Neural progenitor cell (in vitro differentiated cells): ENCODE measurements at regions not wholly inside any gene's neighbourhood (a gene's known extent, or its start where the extent isn't known, plus 50 kb on each side); places are given as distances from the start of the nearest gene placed in this dataset.
A peak's percentile ranks its signal among the peaks of the same experiment; 100 is the strongest.

Experiments used
- DNase-seq: peaks from one replicate; pipeline ENCODE4 v3.0.0-alpha.2; 2016; ENCODE audit warnings: low spot score
- H2AFZ ChIP-seq: fragments of 200-600 bp; sonication (generic); replicated peaks from 2 replicates; pipeline ENCODE4 v1.6.1; 2016; ENCODE audit warnings: antibody characterized with exemption
- H3F3A ChIP-seq: fragments of 200-600 bp; sonication (generic); 2 replicates; pipeline ENCODE4 v1.6.1; 2016; ENCODE audit warnings: antibody characterized with exemption, low read depth
- H3K27ac ChIP-seq: fragments of 200-600 bp; sonication (generic); 2 replicates; pipeline ENCODE4 v1.5.1; 2016; ENCODE audit warnings: mild to moderate bottlenecking
- H3K27me3 ChIP-seq: fragments of 200-600 bp; sonication (generic); 2 replicates; pipeline ENCODE4 v1.6.1; 2016; ENCODE audit warnings: mild to moderate bottlenecking, moderate library complexity
- H3K36me3 ChIP-seq: fragments of 200-600 bp; sonication (generic); 2 replicates; pipeline ENCODE4 v1.5.1; 2016
- H3K4me1 ChIP-seq: fragments of 200-600 bp; sonication (generic); 2 replicates; pipeline ENCODE4 v1.6.1; 2016; ENCODE audit warnings: mixed run types
- H3K4me2 ChIP-seq: fragments of 200-600 bp; sonication (generic); 2 replicates; pipeline ENCODE4 v1.6.1; 2016
- H3K4me3 ChIP-seq: fragments of 200-600 bp; sonication (generic); 2 replicates; pipeline ENCODE4 v1.5.1; 2016
- H3K79me2 ChIP-seq: fragments of 200-600 bp; sonication (generic); 2 replicates; pipeline ENCODE4 v1.6.1; 2016; ENCODE audit warnings: low read depth
- H3K9ac ChIP-seq: fragments of 200-600 bp; sonication (generic); 2 replicates; pipeline ENCODE4 v1.6.1; 2016
- H3K9me3 ChIP-seq: fragments of 200-600 bp; sonication (generic); 2 replicates; pipeline ENCODE4 v1.5.1; 2016; ENCODE audit warnings: low read depth
- H4K20me1 ChIP-seq: fragments of 200-600 bp; sonication (generic); 2 replicates; pipeline ENCODE4 v1.6.1; 2016; ENCODE audit warnings: low read depth
- H3K27ac Mint-ChIP-seq: 3 replicates; pipeline ENCODE4 v1.8.0; 2021; ENCODE audit warnings: mixed read lengths
- H3K27me3 Mint-ChIP-seq: 2 replicates; pipeline ENCODE4 v1.8.0; 2022; ENCODE audit warnings: low read depth, mild to moderate bottlenecking, inconsistent platforms, moderate library complexity, mixed read lengths; ENCODE audit not compliant: insufficient read depth
- H3K36me3 Mint-ChIP-seq: 3 replicates; pipeline ENCODE4 v1.8.0; 2021; ENCODE audit warnings: mixed read lengths
- H3K4me1 Mint-ChIP-seq: 3 replicates; pipeline ENCODE4 v1.8.0; 2021; ENCODE audit warnings: mixed read lengths
- H3K4me3 Mint-ChIP-seq: 3 replicates; pipeline ENCODE4 v1.8.0; 2021; ENCODE audit warnings: mild to moderate bottlenecking, moderate library complexity, mixed read lengths
- H3K9me3 Mint-ChIP-seq: 3 replicates; pipeline ENCODE4 v1.8.0; 2020; ENCODE audit warnings: mixed read lengths
- EZH2 ChIP-seq: fragments of 200-600 bp; sonication (generic); IDR thresholded peaks from 2 replicates; pipeline ENCODE4 v1.6.1; 2017; ENCODE audit warnings: antibody characterized with exemption, mild to moderate bottlenecking, moderate library complexity
- EZH2phosphoT487 ChIP-seq: fragments of 200-600 bp; sonication (generic); IDR thresholded peaks from 2 replicates; pipeline ENCODE4 v1.6.1; 2017; ENCODE audit warnings: antibody characterized with exemption
- TF ChIP-seq, protein P1 (sequence below): fragments of 200-600 bp; sonication (generic); IDR thresholded peaks from 2 replicates; pipeline ENCODE4 v1.5.1; 2017; ENCODE audit warnings: antibody characterized with exemption, mild to moderate bottlenecking

GRCh38 chr1:102315096-102315495 lies 318.4 kb upstream of the OLFM3 start:
- no peaks in the 10 kb centered on the region for H3K27me3 Mint-ChIP-seq
- Histone ChIP-seq H3K4me3 (no peak overlapping the region), H3K27ac (no peak overlapping the region), H3K36me3 (no peaks in the 10 kb centered on the region), H3K27me3 (no peaks in the 10 kb centered on the region), H3K9ac (no peak overlapping the region), H4K20me1 (no peaks in the 10 kb centered on the region), H3K4me1 (no peaks in the 10 kb centered on the region), H3F3A (no peaks in the 10 kb centered on the region), H3K4me2 (no peak overlapping the region), H2AFZ (no peak overlapping the region), H3K9me3 (no peaks in the 10 kb centered on the region), H3K79me2 (no peaks in the 10 kb centered on the region)
- no peak overlapping the region for H3K4me3 Mint-ChIP-seq
- no peaks in the 10 kb centered on the region for H3K9me3 Mint-ChIP-seq
- DNase-seq: no peak
- no peaks in the 10 kb centered on the region for H3K36me3 Mint-ChIP-seq
- no peaks in the 10 kb centered on the region for H3K4me1 Mint-ChIP-seq
- no peak for TF ChIP-seq EZH2
- TF ChIP-seq, protein P1, sequence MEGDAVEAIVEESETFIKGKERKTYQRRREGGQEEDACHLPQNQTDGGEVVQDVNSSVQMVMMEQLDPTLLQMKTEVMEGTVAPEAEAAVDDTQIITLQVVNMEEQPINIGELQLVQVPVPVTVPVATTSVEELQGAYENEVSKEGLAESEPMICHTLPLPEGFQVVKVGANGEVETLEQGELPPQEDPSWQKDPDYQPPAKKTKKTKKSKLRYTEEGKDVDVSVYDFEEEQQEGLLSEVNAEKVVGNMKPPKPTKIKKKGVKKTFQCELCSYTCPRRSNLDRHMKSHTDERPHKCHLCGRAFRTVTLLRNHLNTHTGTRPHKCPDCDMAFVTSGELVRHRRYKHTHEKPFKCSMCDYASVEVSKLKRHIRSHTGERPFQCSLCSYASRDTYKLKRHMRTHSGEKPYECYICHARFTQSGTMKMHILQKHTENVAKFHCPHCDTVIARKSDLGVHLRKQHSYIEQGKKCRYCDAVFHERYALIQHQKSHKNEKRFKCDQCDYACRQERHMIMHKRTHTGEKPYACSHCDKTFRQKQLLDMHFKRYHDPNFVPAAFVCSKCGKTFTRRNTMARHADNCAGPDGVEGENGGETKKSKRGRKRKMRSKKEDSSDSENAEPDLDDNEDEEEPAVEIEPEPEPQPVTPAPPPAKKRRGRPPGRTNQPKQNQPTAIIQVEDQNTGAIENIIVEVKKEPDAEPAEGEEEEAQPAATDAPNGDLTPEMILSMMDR: no peak
- TF ChIP-seq EZH2phosphoT487: no peak
- H3K27ac Mint-ChIP-seq: no peak overlapping the region

DNA sequence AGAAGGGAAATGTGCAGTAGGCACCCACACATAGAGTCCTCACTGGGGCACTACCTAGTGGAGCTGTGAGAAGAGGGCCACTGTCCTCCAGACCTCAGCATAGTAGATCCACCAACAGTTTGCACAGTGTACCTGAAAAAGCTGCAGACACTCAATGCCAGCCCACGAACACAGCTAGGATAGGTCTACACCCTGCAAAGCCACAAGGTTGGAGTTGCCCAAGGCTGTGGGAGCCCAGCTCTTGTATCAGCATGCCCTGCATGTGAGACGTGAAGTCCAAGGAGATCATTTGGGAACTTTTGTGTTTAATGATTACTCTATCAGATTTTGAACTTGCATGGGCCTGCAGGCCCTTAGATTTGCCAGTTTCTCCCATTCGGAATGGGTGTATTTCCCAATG lies 299.4 kb upstream of the OLFM3 start:
- Histone ChIP-seq H3K4me1 (no peaks in the 10 kb centered on the region), H3F3A (no peaks in the 10 kb centered on the region), H3K4me3 (no peak overlapping the region), H3K4me2 (no peak overlapping the region), H3K27me3 (no peaks in the 10 kb centered on the region), H4K20me1 (no peaks in the 10 kb centered on the region), H2AFZ (no peak overlapping the region), H3K79me2 (no peaks in the 10 kb centered on the region), H3K27ac (no peak overlapping the region), H3K36me3 (no peaks in the 10 kb centered on the region), H3K9me3 (no peaks in the 10 kb centered on the region), H3K9ac (no peak overlapping the region)
- Mint-ChIP-seq H3K36me3 (no peaks in the 10 kb centered on the region), H3K9me3 (no peaks in the 10 kb centered on the region), H3K27ac (no peak overlapping the region), H3K4me1 (no peaks in the 10 kb centered on the region), H3K4me3 (no peak overlapping the region), H3K27me3 (no peaks in the 10 kb centered on the region)
- DNase-seq: no peak
- TF ChIP-seq EZH2 (no peak), EZH2phosphoT487 (no peak)
- TF ChIP-seq, protein P1: no peak

DNA sequence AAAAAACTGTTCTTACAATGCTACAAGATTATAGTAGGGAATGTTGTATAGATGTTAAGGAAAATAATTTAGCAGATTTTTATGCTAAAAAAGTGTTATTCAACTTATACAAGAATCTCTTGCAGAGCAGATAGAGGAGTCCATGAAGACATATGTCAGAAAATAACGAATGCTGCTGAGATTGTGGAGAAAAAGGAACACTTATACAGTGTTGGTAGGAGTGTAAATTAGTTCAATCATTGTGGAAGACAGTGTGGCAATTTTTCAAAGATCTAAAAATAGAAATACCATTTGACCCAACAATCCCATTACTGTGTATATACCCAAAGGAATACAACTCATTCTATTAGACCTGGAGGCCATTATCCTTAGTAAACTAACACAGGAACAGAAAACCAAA lies 286.2 kb upstream of the OLFM3 start:
- H3K27ac Mint-ChIP-seq: no peak overlapping the region
- TF ChIP-seq EZH2phosphoT487 (no peak), EZH2 (no peak)
- TF ChIP-seq, protein P1: no peak
- Histone ChIP-seq H3K27me3 (no peaks in the 10 kb centered on the region), H4K20me1 (no peaks in the 10 kb centered on the region), H3K4me1 (no peaks in the 10 kb centered on the region), H3F3A (no peaks in the 10 kb centered on the region), H3K4me3 (no peak overlapping the region), H3K9ac (no peak overlapping the region), H2AFZ (no peak overlapping the region), H3K9me3 (no peaks in the 10 kb centered on the region), H3K27ac (no peak overlapping the region), H3K4me2 (no peak overlapping the region), H3K79me2 (no peaks in the 10 kb centered on the region), H3K36me3 (no peaks in the 10 kb centered on the region)
- H3K9me3 Mint-ChIP-seq: peaks cover 7% of the 10 kb centered on the region
- no peak for DNase-seq
- no peaks in the 10 kb centered on the region for H3K27me3 Mint-ChIP-seq
- no peak overlapping the region for H3K4me3 Mint-ChIP-seq
- no peaks in the 10 kb centered on the region for H3K36me3 Mint-ChIP-seq
- no peaks in the 10 kb centered on the region for H3K4me1 Mint-ChIP-seq

DNA sequence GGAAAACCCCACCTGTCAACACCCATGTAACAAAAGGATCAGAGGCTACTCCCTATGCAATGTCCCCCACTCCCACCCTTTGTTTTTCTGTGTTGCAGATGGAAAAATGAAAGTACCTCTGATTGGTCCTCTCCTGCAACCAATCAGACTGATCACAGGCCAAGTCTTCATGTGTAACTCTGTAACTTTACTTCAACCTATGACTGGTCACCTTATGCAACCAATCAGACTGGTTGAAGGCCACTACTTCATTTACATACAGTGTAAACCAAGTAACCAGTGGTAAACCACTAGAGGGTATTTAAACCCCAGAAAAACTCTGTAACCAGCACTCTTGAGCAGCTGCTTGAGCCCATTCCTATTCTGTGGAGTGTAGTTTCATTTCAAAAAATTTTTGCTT lies 266.3 kb upstream of the OLFM3 start:
- H3K36me3 Mint-ChIP-seq: no peaks in the 10 kb centered on the region
- Histone ChIP-seq H3F3A (no peaks in the 10 kb centered on the region), H3K27ac (no peak overlapping the region), H3K36me3 (no peaks in the 10 kb centered on the region), H4K20me1 (no peaks in the 10 kb centered on the region), H3K4me2 (no peak overlapping the region), H3K4me1 (no peaks in the 10 kb centered on the region), H3K9ac (no peak overlapping the region), H3K27me3 (no peaks in the 10 kb centered on the region), H3K79me2 (no peaks in the 10 kb centered on the region), H2AFZ (peak overlapping the region; percentile 37), H3K4me3 (no peak overlapping the region), H3K9me3 (no peaks in the 10 kb centered on the region)
- H3K4me3 Mint-ChIP-seq: no peak overlapping the region
- H3K27ac Mint-ChIP-seq: no peak overlapping the region
- no peaks in the 10 kb centered on the region for H3K4me1 Mint-ChIP-seq
- DNase-seq: no peak
- peaks cover 2% of the 10 kb centered on the region for H3K27me3 Mint-ChIP-seq
- H3K9me3 Mint-ChIP-seq: no peaks in the 10 kb centered on the region
- TF ChIP-seq, protein P1: no peak
- no peak for TF ChIP-seq EZH2
- no peak for TF ChIP-seq EZH2phosphoT487
